ENCODE measurements at regions not wholly inside any gene's neighbourhood (a gene's known extent, or its start where the extent isn't known, plus 50 kb on each side); places are given as distances from the start of the nearest gene placed in this dataset.

DNA sequence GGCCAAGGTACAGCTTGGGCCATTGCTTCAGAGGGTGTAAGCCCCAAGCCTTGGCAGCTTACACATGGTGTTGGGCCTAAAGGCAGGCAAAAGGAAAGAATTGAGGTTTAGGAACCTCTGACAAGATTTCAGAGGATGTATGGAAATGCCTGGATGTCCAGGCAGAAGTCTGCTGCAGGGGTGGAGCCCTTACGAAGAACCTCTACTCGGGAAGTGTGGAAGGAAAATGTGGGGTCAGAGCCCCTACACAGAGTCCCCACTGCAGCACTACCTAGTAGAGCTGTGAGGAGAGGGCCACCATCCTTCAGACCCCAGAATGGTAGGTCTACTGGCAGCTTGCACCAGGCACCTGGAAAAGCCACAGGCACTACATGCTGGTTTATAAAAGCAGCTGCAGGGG lies 124.2 kb downstream of the RPIA start:
- TF ChIP-seq, protein P1, sequence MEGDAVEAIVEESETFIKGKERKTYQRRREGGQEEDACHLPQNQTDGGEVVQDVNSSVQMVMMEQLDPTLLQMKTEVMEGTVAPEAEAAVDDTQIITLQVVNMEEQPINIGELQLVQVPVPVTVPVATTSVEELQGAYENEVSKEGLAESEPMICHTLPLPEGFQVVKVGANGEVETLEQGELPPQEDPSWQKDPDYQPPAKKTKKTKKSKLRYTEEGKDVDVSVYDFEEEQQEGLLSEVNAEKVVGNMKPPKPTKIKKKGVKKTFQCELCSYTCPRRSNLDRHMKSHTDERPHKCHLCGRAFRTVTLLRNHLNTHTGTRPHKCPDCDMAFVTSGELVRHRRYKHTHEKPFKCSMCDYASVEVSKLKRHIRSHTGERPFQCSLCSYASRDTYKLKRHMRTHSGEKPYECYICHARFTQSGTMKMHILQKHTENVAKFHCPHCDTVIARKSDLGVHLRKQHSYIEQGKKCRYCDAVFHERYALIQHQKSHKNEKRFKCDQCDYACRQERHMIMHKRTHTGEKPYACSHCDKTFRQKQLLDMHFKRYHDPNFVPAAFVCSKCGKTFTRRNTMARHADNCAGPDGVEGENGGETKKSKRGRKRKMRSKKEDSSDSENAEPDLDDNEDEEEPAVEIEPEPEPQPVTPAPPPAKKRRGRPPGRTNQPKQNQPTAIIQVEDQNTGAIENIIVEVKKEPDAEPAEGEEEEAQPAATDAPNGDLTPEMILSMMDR (IDR thresholded peaks at IDR 0.05), result no peak
- no peak for TF ChIP-seq POLR2A (IDR thresholded peaks at IDR 0.05)
